ENCODE measurements at regions not wholly inside any gene's neighbourhood (a gene's known extent, or its start where the extent isn't known, plus 50 kb on each side); places are given as distances from the start of the nearest gene placed in this dataset.

DNA sequence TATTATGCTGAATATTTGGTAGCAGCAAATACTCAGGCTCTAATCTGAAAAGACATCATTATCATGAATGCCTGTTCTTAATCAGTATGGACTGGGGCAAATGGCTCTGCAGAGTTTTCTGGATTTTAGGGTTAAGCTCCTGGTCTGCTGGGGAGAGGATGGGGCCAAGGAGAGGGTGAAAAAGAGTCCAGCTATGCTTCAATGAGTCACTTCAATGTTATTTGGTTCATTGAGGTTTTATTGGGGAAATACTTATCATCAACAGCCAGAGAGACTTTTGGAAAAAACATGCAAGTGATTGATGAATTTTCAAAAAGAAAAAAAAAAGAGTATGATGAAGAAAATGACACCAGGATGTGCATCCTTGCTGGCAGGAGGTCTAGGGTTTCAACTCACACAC, 278.3 kb downstream of the UQCRFS1 start:
- no peak for DNase-seq (ENCODE audit: low read depth)

DNA sequence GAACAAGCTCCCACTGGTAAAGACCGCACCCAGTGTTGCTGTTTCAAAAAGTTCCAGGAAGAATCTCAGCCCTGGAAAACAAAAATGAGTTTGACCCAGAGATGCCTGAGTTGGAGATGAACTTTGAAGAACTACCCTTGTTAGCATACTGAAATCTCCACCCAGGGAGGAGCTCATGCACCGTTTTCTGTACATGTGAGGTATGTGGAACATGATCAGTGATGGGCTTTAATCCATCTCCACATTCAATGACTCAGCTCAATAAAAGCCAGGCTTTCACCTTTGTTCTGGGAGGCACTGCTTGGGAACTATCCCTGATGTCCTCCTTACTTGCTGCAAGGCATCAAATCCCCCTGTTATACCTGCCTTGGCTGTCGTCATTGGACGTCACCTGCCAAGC, 279.9 kb downstream of the UQCRFS1 start:
- no peak for DNase-seq (ENCODE audit: low read depth)

DNA sequence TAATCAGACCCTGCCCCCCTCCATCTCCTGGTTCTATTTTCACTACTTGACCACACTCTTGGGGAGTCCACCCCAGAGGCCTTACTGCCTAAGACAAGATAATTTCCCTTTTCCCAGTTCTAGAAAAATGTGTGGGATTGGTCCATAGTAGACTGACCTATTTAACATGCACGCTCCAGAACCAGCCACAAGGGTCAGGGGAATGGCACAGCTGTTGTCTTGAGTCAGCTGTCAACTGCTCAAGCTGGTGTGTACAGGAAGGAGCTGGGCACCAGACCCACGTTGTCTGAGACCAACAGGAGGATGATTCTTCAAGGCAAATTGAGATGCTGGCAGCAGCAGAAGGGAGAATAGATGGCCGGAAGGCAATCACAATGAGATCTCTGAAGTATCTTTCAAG, 280.5 kb downstream of the UQCRFS1 start:
- DNase-seq (ENCODE audit: low read depth) = no peak

DNA sequence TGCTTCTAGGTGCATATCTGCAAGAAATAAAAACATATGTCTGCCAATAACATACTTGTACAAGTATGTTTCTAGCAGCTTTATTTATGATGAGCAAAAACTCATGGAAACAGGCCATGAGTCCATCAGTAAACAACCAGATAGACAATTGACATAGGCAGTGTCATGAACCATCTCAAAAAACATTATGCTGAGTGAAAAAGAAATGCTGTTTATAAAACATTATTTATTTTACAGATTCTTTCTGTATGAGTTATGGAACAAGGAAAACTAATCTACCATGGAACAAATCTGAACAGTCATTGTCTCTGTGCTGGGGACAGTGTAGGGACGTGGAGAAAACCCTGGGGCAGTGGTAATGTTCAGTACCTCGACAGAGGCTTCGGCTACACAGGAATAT, 283.9 kb downstream of the UQCRFS1 start:
- DNase-seq (ENCODE audit: low read depth) = no peak

DNA sequence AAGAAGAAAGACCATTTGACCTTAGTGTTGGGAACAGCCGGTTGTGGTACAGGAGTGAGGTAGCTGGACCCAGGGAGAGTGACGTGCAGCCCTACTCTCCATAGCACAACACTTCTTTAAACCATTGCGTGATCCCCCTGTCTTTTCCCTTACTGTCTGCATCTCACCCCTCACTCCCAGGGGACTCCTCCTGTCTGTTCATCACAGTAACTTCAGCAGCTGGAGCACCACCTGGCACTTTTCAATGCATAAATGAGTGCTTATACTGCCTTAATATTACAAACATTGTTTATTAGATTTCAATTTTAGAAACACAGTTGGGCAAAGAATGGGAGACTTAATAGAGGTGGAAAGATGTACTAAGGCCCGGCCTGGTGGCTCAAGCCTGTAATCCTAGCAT, 285.5 kb downstream of the UQCRFS1 start:
- DNase-seq (ENCODE audit: low read depth) = no peak

DNA sequence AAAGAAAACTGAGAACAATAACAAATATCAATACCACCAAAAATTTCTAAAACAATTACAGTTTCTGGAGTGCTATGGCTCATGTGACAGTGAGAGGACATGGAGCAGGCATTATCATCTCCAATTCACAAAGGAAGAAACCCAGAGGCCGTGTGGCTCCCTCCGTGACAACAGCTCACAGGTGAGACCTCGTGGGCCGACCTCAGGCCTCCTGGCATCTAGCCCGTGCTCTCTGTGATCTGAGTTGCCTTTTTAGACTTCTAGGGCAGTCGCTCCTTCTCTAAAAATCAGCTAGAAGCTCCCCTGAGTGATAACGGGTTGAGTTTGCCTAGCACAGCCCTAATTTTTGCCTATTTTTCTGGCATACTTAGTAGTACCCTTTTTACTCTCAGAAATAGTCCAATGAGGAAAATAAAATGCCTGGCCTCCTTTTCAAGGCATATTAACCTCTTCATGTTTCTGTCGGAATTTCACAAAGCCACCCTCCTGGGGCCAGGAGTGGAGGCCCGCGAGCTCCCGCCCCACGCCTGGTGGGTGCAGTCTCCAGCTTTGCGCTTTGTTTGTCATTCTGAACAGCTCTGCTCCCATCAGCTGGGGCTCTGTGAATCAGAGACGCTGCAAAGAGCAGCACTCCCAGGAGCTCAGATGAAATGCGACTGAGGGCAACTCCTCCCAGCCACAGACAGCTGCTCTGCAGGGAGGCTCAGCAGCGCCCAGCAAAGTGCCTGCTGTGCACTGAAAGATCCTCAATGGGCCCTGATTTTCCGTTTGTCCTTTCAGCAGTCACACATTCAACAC, 292.5 kb downstream of the UQCRFS1 start:
- no peak for DNase-seq (ENCODE audit: low read depth)

DNA sequence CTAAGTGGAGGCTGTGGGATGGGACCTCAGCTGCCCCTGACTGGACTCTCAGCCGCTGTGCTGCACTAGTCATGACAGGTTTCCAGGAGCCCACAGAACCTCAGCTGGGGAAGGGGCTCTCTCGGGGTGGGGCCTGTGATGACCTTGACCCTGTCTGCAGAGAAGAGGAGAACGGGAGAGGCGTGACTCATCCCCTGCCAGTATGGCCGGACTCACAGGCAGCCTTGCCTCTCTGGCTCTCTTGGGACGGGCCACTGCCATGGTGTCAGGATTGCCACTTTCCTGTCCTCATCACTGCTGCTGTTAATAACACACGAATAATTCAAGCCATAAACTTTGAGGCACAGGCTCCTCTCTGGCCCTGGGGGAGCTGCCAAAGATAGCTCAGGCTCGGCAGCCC, 295.3 kb downstream of the UQCRFS1 start:
- no peak for DNase-seq (ENCODE audit: low read depth)

DNA sequence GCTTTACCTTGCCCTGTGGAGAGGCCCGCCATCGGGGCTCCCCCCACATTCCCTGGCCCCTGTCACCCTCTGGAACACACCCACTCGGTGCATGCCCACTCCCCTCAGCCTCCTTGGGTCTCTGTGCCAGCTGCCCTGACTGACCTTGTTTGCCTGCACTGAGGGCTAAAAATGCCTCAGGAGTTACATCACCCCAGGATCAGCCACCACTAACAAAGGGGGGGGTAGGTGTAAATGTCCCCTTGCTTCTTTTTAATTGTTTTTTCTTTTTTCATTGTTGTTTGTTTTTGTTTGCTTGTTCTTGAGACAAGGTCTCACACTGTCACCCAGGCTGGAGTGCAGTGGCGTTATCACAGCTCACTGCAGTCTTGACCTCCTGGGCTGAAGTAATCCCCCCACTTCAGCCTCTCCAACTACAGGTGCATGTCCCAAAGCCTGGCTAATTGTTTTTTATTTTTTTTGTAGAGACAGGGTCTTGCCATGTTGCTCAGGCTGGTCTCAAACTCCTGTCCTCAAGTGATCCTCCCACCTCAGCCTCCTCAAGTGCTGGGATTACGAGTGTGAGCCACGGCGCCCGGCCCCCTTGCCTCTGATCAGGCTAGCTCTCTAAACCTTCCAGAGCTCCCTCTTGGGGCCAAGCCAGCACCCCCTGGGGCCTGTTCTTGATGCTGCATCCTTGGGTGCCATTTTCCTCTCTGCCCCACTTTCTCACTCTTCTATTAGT, 297.1 kb downstream of the UQCRFS1 start:
- no peak for DNase-seq (ENCODE audit: low read depth)

DNA sequence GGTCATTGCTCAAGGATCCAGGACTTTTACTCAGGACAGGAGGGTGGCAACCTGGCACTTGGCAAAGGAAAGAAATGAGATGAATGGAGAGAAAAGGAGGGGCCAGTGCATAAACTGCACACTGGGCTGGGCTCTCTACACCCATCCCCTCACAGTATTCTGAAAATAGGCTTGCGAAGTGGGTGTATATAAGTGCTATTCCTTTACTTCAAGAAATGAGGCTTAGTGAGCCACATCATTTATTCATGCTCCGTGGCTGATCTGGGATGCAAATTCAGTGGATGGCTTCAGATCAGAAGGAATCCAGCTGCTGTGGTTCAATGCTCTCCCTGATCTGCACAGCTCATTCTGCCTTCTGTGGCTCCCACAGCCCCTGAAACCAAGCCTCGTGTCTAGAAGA, 297.7 kb downstream of the UQCRFS1 start:
- DNase-seq (ENCODE audit: low read depth) = no peak

DNA sequence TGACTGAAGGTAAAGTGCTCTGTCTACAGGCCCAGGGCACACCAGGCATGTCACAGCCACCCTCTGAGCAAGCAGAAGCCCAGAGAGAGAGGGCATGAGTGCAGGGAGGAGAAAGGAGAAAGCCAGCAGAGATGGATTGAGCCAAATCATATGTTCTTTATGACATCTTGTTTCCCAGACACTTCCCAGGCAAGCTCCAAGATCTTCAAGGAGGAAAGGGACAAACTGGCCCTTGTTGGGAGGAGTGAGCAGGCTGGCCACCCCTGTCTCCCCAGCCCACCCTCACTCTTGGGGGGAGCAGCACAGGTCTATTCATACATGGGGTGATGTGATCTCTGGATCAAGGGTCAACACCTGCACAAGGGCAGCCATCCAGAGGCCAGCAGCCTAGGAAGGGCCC, 298.8 kb downstream of the UQCRFS1 start:
- DNase-seq (ENCODE audit: low read depth) = no peak

DNA sequence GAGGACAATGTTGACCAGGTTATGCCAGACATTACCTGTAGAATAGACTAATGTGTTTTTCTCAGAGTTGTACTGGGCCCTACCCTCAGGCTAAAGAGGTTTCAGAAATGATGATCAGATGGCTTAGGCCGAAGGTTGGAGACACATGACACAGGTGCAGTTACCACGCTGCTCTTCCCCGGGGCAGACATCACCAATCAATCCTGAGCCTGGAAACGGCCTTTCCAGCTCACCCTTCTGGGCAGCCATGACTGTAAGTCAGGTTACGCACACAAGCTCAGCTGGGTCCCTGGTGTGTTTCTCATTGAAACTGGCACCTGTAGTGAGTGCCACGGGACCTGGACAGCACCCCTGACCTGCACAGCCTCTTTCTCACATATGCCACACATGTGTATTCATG, 299.3 kb downstream of the UQCRFS1 start:
- DNase-seq (ENCODE audit: low read depth) = no peak

DNA sequence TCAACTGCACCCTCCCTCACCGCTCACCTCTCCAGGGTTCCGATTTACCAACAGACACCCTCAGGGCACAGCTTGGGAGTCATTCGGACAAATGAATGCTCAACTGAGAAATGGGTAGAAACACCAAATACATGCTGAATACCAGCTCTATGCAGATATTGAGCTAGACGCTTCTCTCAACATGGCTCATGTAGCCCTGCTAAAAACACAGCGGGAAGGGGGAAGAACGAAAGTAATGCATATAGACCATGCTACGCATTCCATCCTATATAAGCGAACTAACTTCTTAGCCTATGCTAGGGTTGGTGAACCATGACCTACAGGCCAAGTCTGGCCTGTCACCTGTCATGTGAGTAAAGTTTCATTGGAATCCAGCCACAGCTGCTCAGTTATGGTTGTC, 304.0 kb downstream of the UQCRFS1 start:
- DNase-seq (ENCODE audit: low read depth) = no peak

DNA sequence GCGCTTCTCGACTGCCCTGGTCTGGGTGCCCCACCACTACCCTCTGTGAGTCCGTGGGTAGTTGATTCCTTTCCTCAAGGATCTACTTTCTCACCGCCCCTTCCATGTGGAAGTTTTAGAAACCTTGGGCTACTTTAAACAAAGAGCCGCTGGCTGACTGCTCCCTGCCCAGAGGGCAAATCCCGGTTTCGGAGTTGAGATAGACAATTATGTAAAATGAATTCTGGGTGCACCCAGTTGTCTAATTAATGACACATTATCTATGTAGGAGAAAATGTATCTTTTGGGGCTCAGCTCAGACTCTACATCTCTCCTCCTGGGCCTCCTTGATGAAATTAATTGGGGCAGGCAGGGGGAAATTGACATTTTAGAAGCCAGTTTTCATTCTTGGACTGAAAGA, 305.4 kb downstream of the UQCRFS1 start:
- no peak for DNase-seq (ENCODE audit: low read depth)

DNA sequence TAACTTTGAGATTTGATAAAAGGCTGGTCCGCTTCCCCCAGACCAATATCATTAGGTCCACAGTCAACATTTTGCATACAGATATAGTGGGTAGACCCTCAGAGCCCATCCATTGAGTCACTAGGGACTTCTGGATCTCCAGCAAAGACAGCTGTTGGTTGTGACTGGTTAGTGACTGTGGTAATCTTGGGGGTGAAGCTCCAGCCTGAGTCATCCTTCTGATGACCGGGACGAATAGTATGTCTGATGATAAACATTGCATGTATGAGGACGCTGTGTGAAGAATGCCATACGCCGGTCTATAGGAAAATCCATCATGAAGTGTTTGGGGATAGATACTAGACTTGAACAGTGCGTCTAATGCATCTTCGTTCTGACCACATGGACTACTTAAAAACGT, 307.0 kb downstream of the UQCRFS1 start:
- DNase-seq (ENCODE audit: low read depth) = no peak

DNA sequence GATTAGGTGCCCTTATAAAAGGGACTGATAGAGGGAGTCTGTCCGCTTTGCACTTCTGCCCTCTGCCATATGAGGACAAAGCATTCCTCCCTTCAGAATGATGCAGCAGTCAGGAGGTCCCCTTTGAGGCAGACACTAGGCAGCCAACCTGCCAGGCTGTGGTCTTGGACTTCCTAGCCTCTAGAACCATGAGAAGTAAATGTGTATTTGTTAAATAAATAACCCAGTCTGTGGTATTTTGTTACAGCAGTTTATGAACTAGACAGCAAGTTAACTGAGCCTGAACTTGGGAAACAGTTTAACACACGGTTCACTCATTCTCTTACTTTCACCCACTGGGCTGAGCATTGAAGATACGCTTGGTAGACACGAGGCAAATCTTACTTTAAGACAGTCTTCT, 313.2 kb downstream of the UQCRFS1 start:
- DNase-seq (ENCODE audit: low read depth) = no peak

DNA sequence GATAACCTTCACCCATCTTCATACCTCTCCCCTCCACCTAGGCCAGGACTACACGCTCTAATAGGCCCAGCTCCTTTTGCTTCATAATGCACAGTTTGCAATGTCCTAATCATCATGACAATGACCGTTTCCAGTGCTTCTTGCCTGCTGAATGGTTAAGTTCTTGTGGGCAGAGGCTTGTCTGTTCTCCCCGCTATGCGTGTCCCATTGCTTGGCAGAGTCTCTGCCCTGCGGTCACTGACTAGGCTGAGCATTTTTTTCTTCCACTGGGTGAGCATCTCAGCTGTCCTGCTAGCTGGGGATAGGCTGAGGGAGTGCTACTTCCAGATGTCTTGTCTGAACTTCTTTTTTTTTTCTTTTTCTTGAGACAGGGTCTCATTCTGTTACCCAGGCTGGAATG, 314.7 kb downstream of the UQCRFS1 start:
- no peak for DNase-seq (ENCODE audit: low read depth)

DNA sequence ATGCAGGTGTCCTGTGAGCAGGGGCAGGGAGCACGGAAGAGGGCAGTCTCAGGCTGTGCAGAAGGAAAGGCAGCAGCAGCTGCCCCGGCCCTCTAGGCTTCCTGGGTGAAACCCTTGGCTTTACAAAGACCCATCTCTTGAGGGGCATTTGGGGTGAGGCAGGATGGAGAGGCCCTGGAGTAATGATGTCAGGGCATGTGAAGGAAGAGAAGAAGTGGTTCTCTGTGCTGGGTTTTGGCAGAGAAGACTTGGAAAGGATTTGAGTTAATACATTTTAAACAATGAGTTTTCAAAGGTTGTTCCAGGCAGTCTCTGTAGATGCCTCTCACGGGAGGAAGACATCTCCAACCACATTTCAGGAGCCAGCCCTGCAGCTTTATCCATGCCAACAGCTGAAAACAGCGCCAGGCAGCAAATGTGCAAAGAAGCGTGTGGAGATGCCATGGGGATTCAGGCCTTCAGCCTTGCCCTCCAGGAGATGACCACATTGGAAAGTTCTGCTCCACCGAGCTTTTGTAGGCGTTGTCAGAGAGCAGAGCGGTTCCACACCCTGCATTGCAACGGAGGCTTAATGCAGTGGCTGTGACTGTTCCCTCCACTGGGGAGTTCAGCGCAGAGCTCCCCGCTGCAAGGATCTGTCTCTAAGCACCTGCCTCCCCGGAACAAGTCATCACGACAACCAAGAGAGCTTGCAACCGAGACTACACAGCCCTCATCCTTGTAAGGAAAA, 322.8 kb downstream of the UQCRFS1 start:
- DNase-seq (ENCODE audit: low read depth) = no peak

DNA sequence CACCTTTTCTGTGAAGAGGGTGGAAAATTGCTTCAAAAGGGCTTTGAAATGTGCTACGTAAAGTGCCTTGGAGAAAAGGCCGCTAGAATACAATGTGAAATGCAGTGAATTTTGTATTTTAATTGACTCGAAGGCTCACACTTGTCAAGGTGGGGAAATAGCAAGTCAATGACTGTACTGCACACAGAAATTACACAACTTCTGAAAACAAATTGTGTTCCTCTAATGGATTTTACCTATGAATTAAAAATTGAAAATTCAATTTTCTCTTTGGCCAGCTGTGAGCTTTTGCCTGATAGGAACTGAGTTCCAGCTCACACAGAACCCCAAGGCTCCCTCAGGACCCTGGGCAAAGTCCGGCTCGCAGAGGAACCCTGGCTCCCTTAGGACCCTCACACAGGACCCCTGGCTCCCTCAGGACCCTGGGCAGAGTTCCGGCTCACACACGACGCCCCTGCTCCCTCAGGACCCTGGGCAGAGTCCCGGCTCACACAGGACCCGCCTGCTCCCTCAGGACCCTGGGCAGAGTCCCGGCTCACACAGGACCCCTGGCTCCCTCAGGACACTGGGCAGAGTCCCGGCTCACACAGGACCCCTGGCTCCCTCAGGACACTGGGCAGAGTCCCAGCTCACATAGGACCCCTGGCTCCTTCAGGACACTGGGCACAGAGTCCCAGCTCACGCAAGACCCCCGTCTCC, 324.9 kb downstream of the UQCRFS1 start:
- no peak for DNase-seq (ENCODE audit: low read depth)

DNA sequence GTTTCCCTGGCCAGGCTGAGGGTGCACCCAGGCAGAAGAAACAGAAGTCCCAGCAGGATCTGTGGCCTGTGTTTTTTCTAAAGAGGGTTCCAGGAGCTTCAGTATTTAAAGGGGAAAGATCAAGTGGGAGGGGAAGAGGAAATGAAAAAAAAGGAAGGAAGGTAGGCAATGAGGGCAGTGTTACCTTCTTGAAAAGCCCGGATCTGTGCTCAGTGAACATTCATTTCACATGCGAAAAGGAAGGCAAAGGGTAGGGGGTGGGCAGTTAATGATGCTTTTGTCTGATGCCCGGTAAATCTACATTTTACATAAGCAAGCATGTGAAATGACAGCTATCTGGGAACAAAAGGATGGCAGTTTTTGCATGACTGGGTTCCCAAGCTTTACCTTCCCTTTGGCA, 326.2 kb downstream of the UQCRFS1 start:
- no peak for DNase-seq (ENCODE audit: low read depth)

DNA sequence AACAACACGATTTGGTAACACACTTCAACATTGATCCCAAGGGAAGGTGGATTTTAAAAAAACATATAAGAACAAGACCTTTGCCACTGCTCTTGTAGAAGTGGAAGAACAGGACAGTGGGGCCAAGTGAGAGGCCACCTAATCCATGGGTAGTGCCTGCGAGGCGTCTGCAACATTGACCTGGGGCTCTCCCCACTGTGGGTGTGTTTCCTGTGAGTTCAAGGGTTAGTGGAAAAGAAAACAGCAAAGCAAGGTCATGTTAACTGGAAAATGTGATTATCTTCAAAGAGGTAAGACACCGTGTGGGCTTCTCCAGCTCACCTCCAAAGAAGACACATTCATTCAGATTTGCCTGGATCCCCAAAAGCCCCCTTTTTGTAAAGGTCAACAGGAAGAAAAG, 327.0 kb downstream of the UQCRFS1 start:
- DNase-seq (ENCODE audit: low read depth) = no peak

DNA sequence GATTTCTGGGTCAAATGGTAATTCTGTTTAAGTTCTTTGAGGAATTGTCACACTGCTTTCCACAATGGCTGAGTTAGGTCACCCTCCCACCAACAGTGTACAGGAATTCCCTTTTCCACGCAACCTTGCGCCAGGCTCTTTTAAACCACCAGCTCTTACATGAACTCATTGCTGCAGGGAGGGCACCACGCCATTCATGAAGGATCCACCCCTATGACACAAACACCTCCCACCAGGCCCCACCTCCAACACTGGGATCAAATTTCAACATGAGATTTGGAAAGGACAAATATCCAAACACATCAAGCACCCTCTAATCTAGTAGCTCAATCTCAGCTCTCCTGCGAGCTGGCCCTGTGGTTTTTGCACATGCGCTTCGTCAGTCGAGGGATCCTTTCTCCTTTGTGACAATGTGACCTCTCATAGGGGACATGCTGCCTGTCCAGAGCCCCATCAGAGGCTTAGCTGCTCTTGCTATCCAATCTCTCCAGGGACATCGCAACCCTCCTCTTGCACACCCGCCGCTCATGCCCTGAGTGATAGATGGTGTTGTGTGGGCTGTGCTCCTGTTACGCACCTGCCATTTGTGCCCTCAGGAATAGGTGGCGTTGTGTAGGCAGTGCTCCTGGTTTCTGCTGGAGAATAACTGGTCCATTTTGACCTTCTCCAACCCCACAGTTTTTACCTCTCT, 328.0 kb downstream of the UQCRFS1 start:
- DNase-seq (ENCODE audit: low read depth) = no peak

DNA sequence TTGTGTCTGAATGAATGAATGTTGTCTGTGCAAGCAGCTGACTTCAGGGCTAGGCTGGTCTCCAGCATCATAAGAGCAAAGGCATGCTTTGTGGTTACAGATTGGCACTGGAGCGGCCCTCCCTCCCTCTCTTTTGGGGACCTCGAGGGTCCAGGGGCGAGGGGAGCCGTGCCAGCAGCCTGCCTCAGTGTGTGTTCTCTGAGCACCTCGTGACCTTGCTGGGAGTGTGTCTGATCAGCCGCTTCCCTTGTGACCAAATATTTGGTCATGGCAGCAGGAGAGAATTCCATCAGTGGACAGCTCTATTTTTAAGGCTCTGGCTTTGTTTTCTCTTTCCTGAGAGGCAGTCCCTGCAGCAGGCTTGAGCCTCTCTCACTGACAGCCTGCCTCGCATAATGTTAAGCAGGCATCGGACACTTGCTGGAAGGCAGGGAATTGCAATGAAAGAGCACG, 329.7 kb downstream of the UQCRFS1 start:
- DNase-seq (ENCODE audit: low read depth) = no peak

All from stimulated activated CD8-positive, alpha-beta memory T cell treated with anti-CD3 and anti-CD28 coated beads, Interleukin-7, amount 100 ng/mL, for 24 hours (primary cell).